Stimulated activated CD4-positive, alpha-beta T cell treated with anti-CD3 and anti-CD28 coated beads, Interleukin-15, amount 100 ng/mL, for 24 hours (primary cell): ENCODE measurements at regions not wholly inside any gene's neighbourhood (a gene's known extent, or its start where the extent isn't known, plus 50 kb on each side); places are given as distances from the start of the nearest gene placed in this dataset.
"Not testable (repeated sequence)": the region's sequence is repeated elsewhere in the genome, so short reads cannot be mapped to it uniquely, and the experiment has no call there.

Experiments used
- DNase-seq: peaks from one replicate; pipeline ENCODE4 v3.0.0-alpha.2; 2020

GRCh38 chr15:26115229-26115943 is 252.3 kb upstream of the ATP10A start:
- DNase-seq: no peak

- not testable (repeated sequence) for DNase-seq
Measured at GRCh38 chr15:26114128-26114527, 251.0 kb upstream of the ATP10A start.

- no peak for DNase-seq
Measured at GRCh38 chr15:26113296-26113695, 250.2 kb upstream of the ATP10A start.

- no peak for DNase-seq
Measured at GRCh38 chr15:26109203-26109602, 246.1 kb upstream of the ATP10A start.

GRCh38 chr15:26106556-26106955 is 243.4 kb upstream of the ATP10A start:
- no peak for DNase-seq

- no peak for DNase-seq
Measured at GRCh38 chr15:26103002-26103404, 239.9 kb upstream of the ATP10A start.

GRCh38 chr15:26102365-26102764 is 239.2 kb upstream of the ATP10A start:
- no peak for DNase-seq

GRCh38 chr15:26101443-26101842 is 238.3 kb upstream of the ATP10A start:
- DNase-seq: no peak

GRCh38 chr15:26098801-26099200 is 235.7 kb upstream of the ATP10A start:
- no peak for DNase-seq

GRCh38 chr15:26097216-26097615 is 234.1 kb upstream of the ATP10A start:
- DNase-seq: no peak

- no peak for DNase-seq
Measured at GRCh38 chr15:26096581-26096980, 233.5 kb upstream of the ATP10A start.

GRCh38 chr15:26095710-26096330 is 232.7 kb upstream of the ATP10A start:
- no peak for DNase-seq

GRCh38 chr15:26091184-26091583 is 228.1 kb upstream of the ATP10A start:
- no peak for DNase-seq

- DNase-seq: no peak
Measured at GRCh38 chr15:26087881-26088280, 224.8 kb upstream of the ATP10A start.

- DNase-seq: no peak
Measured at GRCh38 chr15:26087395-26087794, 224.3 kb upstream of the ATP10A start.

- no peak for DNase-seq
Measured at GRCh38 chr15:26084771-26085170, 221.6 kb upstream of the ATP10A start.

GRCh38 chr15:26083896-26084295 is 220.8 kb upstream of the ATP10A start:
- DNase-seq: no peak

- DNase-seq: no peak
Measured at GRCh38 chr15:26083457-26083856, 220.3 kb upstream of the ATP10A start.

GRCh38 chr15:26082221-26083109 is 219.3 kb upstream of the ATP10A start:
- peak; percentile 96 for DNase-seq

GRCh38 chr15:26081758-26082220 is 218.7 kb upstream of the ATP10A start:
- no peak for DNase-seq

GRCh38 chr15:26075770-26076169 is 212.6 kb upstream of the ATP10A start:
- DNase-seq: no peak

GRCh38 chr15:26073430-26074333 is 210.6 kb upstream of the ATP10A start:
- DNase-seq: peak; percentile 51
